Stimulated activated CD8-positive, alpha-beta memory T cell treated with anti-CD3 and anti-CD28 coated beads, Interleukin-2, amount 100 ng/mL, for 1 hour (primary cell): ENCODE measurements at regions not wholly inside any gene's neighbourhood (a gene's known extent, or its start where the extent isn't known, plus 50 kb on each side); places are given as distances from the start of the nearest gene placed in this dataset.

Experiments
- DNase-seq, 2 donors: peaks; one replicate each; pipeline ENCODE4 v3.0.0-alpha.2; 2020; ENCODE audit warnings: low read depth in 2 of 2

GRCh38 chr4:59068722-59069418 is 1958.7 kb upstream of the IGFBP7 start:
- no peak for DNase-seq

GRCh38 chr4:59086410-59086809 is 1976.2 kb upstream of the IGFBP7 start:
- DNase-seq = no peak

GRCh38 chr4:59091146-59092142 is 1981.3 kb upstream of the IGFBP7 start:
- no peak for DNase-seq

GRCh38 chr4:59094505-59094904 is 1984.3 kb upstream of the IGFBP7 start:
- DNase-seq = no peak

GRCh38 chr4:59102311-59102710 is 1992.1 kb upstream of the IGFBP7 start:
- DNase-seq = no peak

GRCh38 chr4:59120287-59120814 is 2010.2 kb upstream of the IGFBP7 start:
- no peak for DNase-seq

- DNase-seq = no peak
Measured at GRCh38 chr4:59122626-59123025, 2012.4 kb upstream of the IGFBP7 start.

GRCh38 chr4:59126159-59126558 is 2016.0 kb upstream of the IGFBP7 start:
- DNase-seq = no peak

- DNase-seq = no peak
Measured at GRCh38 chr4:59127006-59127405, 2016.8 kb upstream of the IGFBP7 start.

GRCh38 chr4:59127743-59128142 is 2017.6 kb upstream of the IGFBP7 start:
- DNase-seq = no peak

- DNase-seq = no peak
Measured at GRCh38 chr4:59135248-59135985, 2025.2 kb upstream of the IGFBP7 start.

GRCh38 chr4:59161249-59161648 is 2038.9 kb upstream of the ADGRL3 start:
- DNase-seq = no peak

GRCh38 chr4:59175617-59176016 is 2024.5 kb upstream of the ADGRL3 start:
- DNase-seq = no peak

GRCh38 chr4:59179372-59179771 is 2020.8 kb upstream of the ADGRL3 start:
- DNase-seq = no peak

- DNase-seq = no peak
Measured at GRCh38 chr4:59180161-59180560, 2020.0 kb upstream of the ADGRL3 start.

GRCh38 chr4:59180969-59181368 is 2019.2 kb upstream of the ADGRL3 start:
- no peak for DNase-seq

- no peak for DNase-seq
Measured at GRCh38 chr4:59195839-59196238, 2004.3 kb upstream of the ADGRL3 start.

GRCh38 chr4:59200992-59201391 is 1999.1 kb upstream of the ADGRL3 start:
- no peak for DNase-seq

GRCh38 chr4:59217910-59218631 is 1982.1 kb upstream of the ADGRL3 start:
- no peak for DNase-seq

GRCh38 chr4:59222221-59222620 is 1977.9 kb upstream of the ADGRL3 start:
- DNase-seq = no peak

GRCh38 chr4:59223292-59223941 is 1976.7 kb upstream of the ADGRL3 start:
- no peak for DNase-seq
